Activated T-helper 9 cell treated with anti-CD3 and anti-CD28 coated beads, Interleukin-2, amount 50 U/mL, for 16 hours (primary cell): ENCODE measurements at regions not wholly inside any gene's neighbourhood (a gene's known extent, or its start where the extent isn't known, plus 50 kb on each side); places are given as distances from the start of the nearest gene placed in this dataset.
"Not testable (repeated sequence)": the region's sequence is repeated elsewhere in the genome, so short reads cannot be mapped to it uniquely, and the experiment has no call there.

ENCODE experiments used
- DNase-seq: peaks from one replicate; pipeline ENCODE4 v3.0.0-alpha.2; 2020; ENCODE audit warnings: low read depth

GRCh38 chr5:101362067-101362466 lies 459.0 kb upstream of the ST8SIA4 start:
- no peak for DNase-seq

GRCh38 chr5:101346906-101347305 lies 443.8 kb upstream of the ST8SIA4 start:
- no peak for DNase-seq

- no peak for DNase-seq
Measured at GRCh38 chr5:101346447-101346846, 443.4 kb upstream of the ST8SIA4 start.

GRCh38 chr5:101338226-101338625 lies 435.1 kb upstream of the ST8SIA4 start:
- DNase-seq, result no peak

- no peak for DNase-seq
Measured at GRCh38 chr5:101327816-101328215, 424.7 kb upstream of the ST8SIA4 start.

GRCh38 chr5:101326766-101327165 lies 423.7 kb upstream of the ST8SIA4 start:
- DNase-seq, result no peak

- DNase-seq, result not testable (repeated sequence)
Measured at GRCh38 chr5:101316401-101316800, 413.3 kb upstream of the ST8SIA4 start.

- no peak for DNase-seq
Measured at GRCh38 chr5:101306391-101307137, 403.5 kb upstream of the ST8SIA4 start.

GRCh38 chr5:101296477-101296876 lies 393.4 kb upstream of the ST8SIA4 start:
- no peak for DNase-seq

- no peak for DNase-seq
Measured at GRCh38 chr5:101292199-101292598, 389.1 kb upstream of the ST8SIA4 start.

GRCh38 chr5:101290761-101291160 lies 387.7 kb upstream of the ST8SIA4 start:
- not testable (repeated sequence) for DNase-seq

GRCh38 chr5:101288633-101289032 lies 385.6 kb upstream of the ST8SIA4 start:
- no peak for DNase-seq

GRCh38 chr5:101284736-101285375 lies 381.8 kb upstream of the ST8SIA4 start:
- no peak for DNase-seq

- DNase-seq, result not testable (repeated sequence)
Measured at GRCh38 chr5:101283938-101284337, 380.9 kb upstream of the ST8SIA4 start.

GRCh38 chr5:101278917-101279316 lies 375.8 kb upstream of the ST8SIA4 start:
- DNase-seq, result no peak

- no peak for DNase-seq
Measured at GRCh38 chr5:101278011-101278687, 375.1 kb upstream of the ST8SIA4 start.

GRCh38 chr5:101271945-101272344 lies 368.9 kb upstream of the ST8SIA4 start:
- DNase-seq, result no peak

- no peak for DNase-seq
Measured at GRCh38 chr5:101271416-101271815, 368.3 kb upstream of the ST8SIA4 start.

- DNase-seq, result no peak
Measured at GRCh38 chr5:101260857-101261256, 357.8 kb upstream of the ST8SIA4 start.

GRCh38 chr5:101253096-101253495 lies 350.0 kb upstream of the ST8SIA4 start:
- DNase-seq, result no peak

- DNase-seq, result no peak
Measured at GRCh38 chr5:101244621-101245020, 341.5 kb upstream of the ST8SIA4 start.

- DNase-seq, result no peak
Measured at GRCh38 chr5:101212942-101213514, 309.9 kb upstream of the ST8SIA4 start.

GRCh38 chr5:101206534-101206933 lies 303.5 kb upstream of the ST8SIA4 start:
- DNase-seq, result no peak
